ENCODE measurements at regions not wholly inside any gene's neighbourhood (a gene's known extent, or its start where the extent isn't known, plus 50 kb on each side); places are given as distances from the start of the nearest gene placed in this dataset.

DNA sequence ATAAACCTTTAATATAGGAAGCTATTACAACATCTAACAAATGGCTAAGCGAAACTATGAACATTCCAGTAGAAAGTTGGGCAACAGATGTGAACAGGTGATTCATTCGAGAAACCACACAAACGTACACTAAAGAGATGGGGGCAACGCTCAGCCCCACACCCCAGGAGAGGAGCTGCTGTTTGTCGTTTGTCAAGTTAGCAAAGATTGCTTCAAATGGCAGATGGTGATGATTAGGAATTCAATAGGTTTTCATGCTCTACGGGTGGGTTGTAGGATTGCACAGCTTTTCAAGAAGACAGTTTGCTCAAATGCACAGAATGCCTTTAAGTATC lies 154.7 kb upstream of the HDAC4 start:
- TF ChIP-seq, protein P1, sequence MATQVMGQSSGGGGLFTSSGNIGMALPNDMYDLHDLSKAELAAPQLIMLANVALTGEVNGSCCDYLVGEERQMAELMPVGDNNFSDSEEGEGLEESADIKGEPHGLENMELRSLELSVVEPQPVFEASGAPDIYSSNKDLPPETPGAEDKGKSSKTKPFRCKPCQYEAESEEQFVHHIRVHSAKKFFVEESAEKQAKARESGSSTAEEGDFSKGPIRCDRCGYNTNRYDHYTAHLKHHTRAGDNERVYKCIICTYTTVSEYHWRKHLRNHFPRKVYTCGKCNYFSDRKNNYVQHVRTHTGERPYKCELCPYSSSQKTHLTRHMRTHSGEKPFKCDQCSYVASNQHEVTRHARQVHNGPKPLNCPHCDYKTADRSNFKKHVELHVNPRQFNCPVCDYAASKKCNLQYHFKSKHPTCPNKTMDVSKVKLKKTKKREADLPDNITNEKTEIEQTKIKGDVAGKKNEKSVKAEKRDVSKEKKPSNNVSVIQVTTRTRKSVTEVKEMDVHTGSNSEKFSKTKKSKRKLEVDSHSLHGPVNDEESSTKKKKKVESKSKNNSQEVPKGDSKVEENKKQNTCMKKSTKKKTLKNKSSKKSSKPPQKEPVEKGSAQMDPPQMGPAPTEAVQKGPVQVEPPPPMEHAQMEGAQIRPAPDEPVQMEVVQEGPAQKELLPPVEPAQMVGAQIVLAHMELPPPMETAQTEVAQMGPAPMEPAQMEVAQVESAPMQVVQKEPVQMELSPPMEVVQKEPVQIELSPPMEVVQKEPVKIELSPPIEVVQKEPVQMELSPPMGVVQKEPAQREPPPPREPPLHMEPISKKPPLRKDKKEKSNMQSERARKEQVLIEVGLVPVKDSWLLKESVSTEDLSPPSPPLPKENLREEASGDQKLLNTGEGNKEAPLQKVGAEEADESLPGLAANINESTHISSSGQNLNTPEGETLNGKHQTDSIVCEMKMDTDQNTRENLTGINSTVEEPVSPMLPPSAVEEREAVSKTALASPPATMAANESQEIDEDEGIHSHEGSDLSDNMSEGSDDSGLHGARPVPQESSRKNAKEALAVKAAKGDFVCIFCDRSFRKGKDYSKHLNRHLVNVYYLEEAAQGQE (IDR thresholded peaks at IDR 0.05), result no peak
- TF ChIP-seq, protein P2, sequence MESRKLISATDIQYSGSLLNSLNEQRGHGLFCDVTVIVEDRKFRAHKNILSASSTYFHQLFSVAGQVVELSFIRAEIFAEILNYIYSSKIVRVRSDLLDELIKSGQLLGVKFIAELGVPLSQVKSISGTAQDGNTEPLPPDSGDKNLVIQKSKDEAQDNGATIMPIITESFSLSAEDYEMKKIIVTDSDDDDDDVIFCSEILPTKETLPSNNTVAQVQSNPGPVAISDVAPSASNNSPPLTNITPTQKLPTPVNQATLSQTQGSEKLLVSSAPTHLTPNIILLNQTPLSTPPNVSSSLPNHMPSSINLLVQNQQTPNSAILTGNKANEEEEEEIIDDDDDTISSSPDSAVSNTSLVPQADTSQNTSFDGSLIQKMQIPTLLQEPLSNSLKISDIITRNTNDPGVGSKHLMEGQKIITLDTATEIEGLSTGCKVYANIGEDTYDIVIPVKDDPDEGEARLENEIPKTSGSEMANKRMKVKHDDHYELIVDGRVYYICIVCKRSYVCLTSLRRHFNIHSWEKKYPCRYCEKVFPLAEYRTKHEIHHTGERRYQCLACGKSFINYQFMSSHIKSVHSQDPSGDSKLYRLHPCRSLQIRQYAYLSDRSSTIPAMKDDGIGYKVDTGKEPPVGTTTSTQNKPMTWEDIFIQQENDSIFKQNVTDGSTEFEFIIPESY (IDR thresholded peaks at IDR 0.05), result no peak
- H3K9ac ChIP-seq (ENCODE audit: low read depth in 1 of 2, low read length in 2 of 2), result no peak overlapping the region
- WGBS, result 68% methylated on average over 6 of the region's 6 CpGs
- peaks cover 0 to 2% (median 0%) of the 10 kb centered on the region in 4 donors for H3K27me3 ChIP-seq (ENCODE audit: control insufficient read depth in 4 of 4, insufficient read depth in 4 of 4, low read length in 3 of 4)
- no peaks in the 10 kb centered on the region for H3K36me3 ChIP-seq (ENCODE audit: control insufficient read depth in 4 of 4, insufficient read depth in 3 of 4, low read depth in 1 of 4, low read length in 3 of 4)
- DNase-seq (ENCODE audit: low spot score), result no peak
- no peaks in the 10 kb centered on the region for H3K4me1 ChIP-seq (ENCODE audit: control insufficient read depth in 4 of 4, insufficient read depth in 4 of 4, low read length in 3 of 4)
- no peaks in the 10 kb centered on the region for H3K9me3 ChIP-seq (ENCODE audit: control insufficient read depth in 4 of 4, low read length in 3 of 4)
- H3K27ac ChIP-seq (ENCODE audit: low read depth in 1 of 2, low read length in 2 of 2), result no peak overlapping the region
- H3K4me3 ChIP-seq (ENCODE audit: low read depth in 1 of 3, low read length in 3 of 3), result no peak overlapping the region

DNA sequence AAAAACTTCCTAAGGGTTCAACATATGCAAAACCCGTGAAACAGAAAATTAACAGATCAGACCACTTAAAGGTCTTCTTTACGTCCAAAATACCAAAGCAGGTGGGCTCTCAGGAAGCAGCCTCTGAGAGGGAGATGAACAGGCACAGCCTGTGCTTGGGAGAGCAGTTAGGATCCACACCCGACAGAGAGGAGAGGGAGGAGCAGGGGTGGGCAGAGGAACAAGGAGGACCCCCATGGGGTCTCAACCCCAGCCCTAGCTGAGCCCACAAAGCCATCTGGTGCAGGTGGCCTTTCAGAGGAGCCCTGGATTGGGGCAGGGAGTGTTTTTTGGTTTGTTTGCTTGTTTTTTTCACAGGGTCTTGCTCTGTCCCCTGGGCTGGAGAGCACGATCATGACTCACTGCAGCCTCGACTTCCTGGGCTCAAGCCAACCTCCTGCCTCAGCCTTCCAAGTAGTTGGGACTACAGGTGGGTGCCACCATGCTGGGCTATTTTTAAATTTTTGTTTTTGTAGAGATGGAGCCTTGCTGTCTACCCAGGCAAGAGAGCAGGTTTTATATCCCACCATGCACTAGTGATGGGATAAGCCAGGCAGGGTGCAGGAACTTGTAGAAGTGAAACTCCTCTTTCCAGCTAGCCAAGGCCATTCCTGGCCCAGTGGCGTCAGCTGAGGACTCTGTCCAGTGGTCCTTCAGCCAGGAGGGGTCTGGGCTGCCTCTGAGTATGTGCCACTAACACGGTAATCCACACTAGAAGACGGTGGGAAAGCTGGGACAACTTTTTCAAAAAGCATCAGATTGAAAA lies 154.1 kb upstream of the HDAC4 start:
- H3K27ac ChIP-seq (ENCODE audit: low read depth in 1 of 2, low read length in 2 of 2), result no peak overlapping the region
- DNase-seq (ENCODE audit: low spot score), result no peak
- H3K27me3 ChIP-seq (ENCODE audit: control insufficient read depth in 4 of 4, insufficient read depth in 4 of 4, low read length in 3 of 4), result peaks cover 0 to 1% (median 0%) of the 10 kb centered on the region in 4 donors

More for the DNA sequence above, 154.1 kb upstream of the HDAC4 start:
- Histone ChIP-seq H3K9ac (ENCODE audit: low read depth in 1 of 2, low read length in 2 of 2) (no peak overlapping the region), H3K4me3 (ENCODE audit: low read depth in 1 of 3, low read length in 3 of 3) (no peak overlapping the region), H3K4me1 (ENCODE audit: control insufficient read depth in 4 of 4, insufficient read depth in 4 of 4, low read length in 3 of 4) (no peaks in the 10 kb centered on the region), H3K9me3 (ENCODE audit: control insufficient read depth in 4 of 4, low read length in 3 of 4) (no peaks in the 10 kb centered on the region), H3K36me3 (ENCODE audit: control insufficient read depth in 4 of 4, insufficient read depth in 3 of 4, low read depth in 1 of 4, low read length in 3 of 4) (no peaks in the 10 kb centered on the region)
- TF ChIP-seq SP1 (IDR thresholded peaks at IDR 0.05), result no peak
- no peak for TF ChIP-seq HNF4G (IDR thresholded peaks at IDR 0.05)
- no peak for TF ChIP-seq HNF4A (conservative IDR thresholded peaks at IDR 0.05)
- TF ChIP-seq, protein P1 (IDR thresholded peaks at IDR 0.05), result no peak
- TF ChIP-seq, protein P3, sequence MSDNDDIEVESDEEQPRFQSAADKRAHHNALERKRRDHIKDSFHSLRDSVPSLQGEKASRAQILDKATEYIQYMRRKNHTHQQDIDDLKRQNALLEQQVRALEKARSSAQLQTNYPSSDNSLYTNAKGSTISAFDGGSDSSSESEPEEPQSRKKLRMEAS (IDR thresholded peaks at IDR 0.05), result no peak
- no peak for TF ChIP-seq FOXA2 (IDR thresholded peaks at IDR 0.05)
- TF ChIP-seq FOXA1 (IDR thresholded peaks at IDR 0.05), result no peak
- TF ChIP-seq YY1 (IDR thresholded peaks at IDR 0.05), result no peak
- no peak for TF ChIP-seq JUND (IDR thresholded peaks at IDR 0.05)
- TF ChIP-seq, protein P2 (IDR thresholded peaks at IDR 0.05), result no peak
- no peak for TF ChIP-seq RAD21 (IDR thresholded peaks at IDR 0.05)
- no peak for TF ChIP-seq EGR1 (IDR thresholded peaks at IDR 0.05; ENCODE audit: low read depth in 2 of 2)
- TF ChIP-seq, protein P4, sequence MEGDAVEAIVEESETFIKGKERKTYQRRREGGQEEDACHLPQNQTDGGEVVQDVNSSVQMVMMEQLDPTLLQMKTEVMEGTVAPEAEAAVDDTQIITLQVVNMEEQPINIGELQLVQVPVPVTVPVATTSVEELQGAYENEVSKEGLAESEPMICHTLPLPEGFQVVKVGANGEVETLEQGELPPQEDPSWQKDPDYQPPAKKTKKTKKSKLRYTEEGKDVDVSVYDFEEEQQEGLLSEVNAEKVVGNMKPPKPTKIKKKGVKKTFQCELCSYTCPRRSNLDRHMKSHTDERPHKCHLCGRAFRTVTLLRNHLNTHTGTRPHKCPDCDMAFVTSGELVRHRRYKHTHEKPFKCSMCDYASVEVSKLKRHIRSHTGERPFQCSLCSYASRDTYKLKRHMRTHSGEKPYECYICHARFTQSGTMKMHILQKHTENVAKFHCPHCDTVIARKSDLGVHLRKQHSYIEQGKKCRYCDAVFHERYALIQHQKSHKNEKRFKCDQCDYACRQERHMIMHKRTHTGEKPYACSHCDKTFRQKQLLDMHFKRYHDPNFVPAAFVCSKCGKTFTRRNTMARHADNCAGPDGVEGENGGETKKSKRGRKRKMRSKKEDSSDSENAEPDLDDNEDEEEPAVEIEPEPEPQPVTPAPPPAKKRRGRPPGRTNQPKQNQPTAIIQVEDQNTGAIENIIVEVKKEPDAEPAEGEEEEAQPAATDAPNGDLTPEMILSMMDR (IDR thresholded peaks at IDR 0.05; ENCODE audit: low read depth, low read length, missing input control), result no peak
- no peak for TF ChIP-seq GABPA (IDR thresholded peaks at IDR 0.05 in 1 of 2, conservative IDR thresholded peaks at IDR 0.05 in 1 of 2)
- no peak for TF ChIP-seq NR2F2 (IDR thresholded peaks at IDR 0.05)
- TF ChIP-seq, protein P5, sequence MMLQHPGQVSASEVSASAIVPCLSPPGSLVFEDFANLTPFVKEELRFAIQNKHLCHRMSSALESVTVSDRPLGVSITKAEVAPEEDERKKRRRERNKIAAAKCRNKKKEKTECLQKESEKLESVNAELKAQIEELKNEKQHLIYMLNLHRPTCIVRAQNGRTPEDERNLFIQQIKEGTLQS (IDR thresholded peaks at IDR 0.05), result no peak
- no peak for TF ChIP-seq TAF1 (conservative IDR thresholded peaks at IDR 0.05)
- no peak for TF ChIP-seq RXRA (IDR thresholded peaks at IDR 0.05)
- 65% methylated on average over 8 of the region's 8 CpGs for WGBS

All from liver (tissue), 8 donors.